HUES6 (cell line): ENCODE measurements at regions not wholly inside any gene's neighbourhood (a gene's known extent, or its start where the extent isn't known, plus 50 kb on each side); places are given as distances from the start of the nearest gene placed in this dataset.
"Not testable (repeated sequence)": the region's sequence is repeated elsewhere in the genome, so short reads cannot be mapped to it uniquely, and the experiment has no call there.

Source experiments
- H3K27ac ChIP-seq: 2 replicates; pipeline ENCODE4 v1.7.0; 2013; ENCODE audit warnings: low read depth, mild to moderate bottlenecking, low read length, inconsistent platforms
- H3K27me3 ChIP-seq: 2 replicates; pipeline ENCODE4 v1.6.1; 2013; ENCODE audit warnings: low read length; ENCODE audit not compliant: control insufficient read depth, insufficient read depth
- H3K36me3 ChIP-seq: 2 replicates; pipeline ENCODE4 v1.6.1; 2013; ENCODE audit warnings: low read length; ENCODE audit not compliant: control insufficient read depth, insufficient read depth
- H3K4me1 ChIP-seq: 2 replicates; pipeline ENCODE4 v1.6.1; 2013; ENCODE audit warnings: low read length; ENCODE audit not compliant: control insufficient read depth, insufficient read depth
- H3K4me3 ChIP-seq: 2 replicates; pipeline ENCODE4 v1.5.1; 2013; ENCODE audit warnings: low read depth, low read length
- H3K9ac ChIP-seq: one replicate; pipeline ENCODE4 v1.6.1; 2013; ENCODE audit warnings: mild to moderate bottlenecking, low read length
- H3K9me3 ChIP-seq: 2 replicates; pipeline ENCODE4 v1.6.1; 2013; ENCODE audit warnings: low read depth, low read length; ENCODE audit not compliant: control insufficient read depth, insufficient read depth

- H3K9ac ChIP-seq = no peak overlapping the region
- no peaks in the 10 kb centered on the region for H3K27me3 ChIP-seq
- H3K9me3 ChIP-seq = peaks cover 4% of the 10 kb centered on the region; the same call in 1 of the 2 replicates
- no peaks in the 10 kb centered on the region for H3K36me3 ChIP-seq
- no peak overlapping the region for H3K4me3 ChIP-seq
- H3K27ac ChIP-seq = no peak overlapping the region
- H3K4me1 ChIP-seq = no peaks in the 10 kb centered on the region
Measured at GRCh38 chr15:79743032-79743431, 153.8 kb downstream of the MTHFS start.

DNA sequence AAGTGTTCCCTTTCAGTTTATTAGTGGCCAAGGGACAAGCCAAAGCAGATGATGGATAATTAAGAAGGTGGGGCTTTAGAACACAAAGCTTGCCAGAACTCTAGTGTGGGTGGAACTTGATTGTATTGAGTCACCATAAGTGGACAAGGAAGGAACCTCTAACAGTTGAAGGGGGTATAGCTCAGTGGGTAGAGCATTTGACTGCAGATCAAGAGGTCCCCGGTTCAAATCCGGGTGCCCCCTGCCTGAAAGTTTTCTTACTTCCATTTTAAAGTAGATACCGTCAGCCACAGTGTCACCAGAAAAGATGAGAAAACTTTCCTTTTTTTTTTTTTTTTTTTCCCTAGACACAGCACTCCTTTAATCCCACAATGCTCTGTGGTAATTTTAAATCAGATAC is 152.3 kb downstream of the MTHFS start:
- H3K4me1 ChIP-seq, H3K36me3 ChIP-seq, H3K27me3 ChIP-seq, H3K27ac ChIP-seq, H3K9ac ChIP-seq, H3K9me3 ChIP-seq, H3K4me3 ChIP-seq: not testable (repeated sequence)

DNA sequence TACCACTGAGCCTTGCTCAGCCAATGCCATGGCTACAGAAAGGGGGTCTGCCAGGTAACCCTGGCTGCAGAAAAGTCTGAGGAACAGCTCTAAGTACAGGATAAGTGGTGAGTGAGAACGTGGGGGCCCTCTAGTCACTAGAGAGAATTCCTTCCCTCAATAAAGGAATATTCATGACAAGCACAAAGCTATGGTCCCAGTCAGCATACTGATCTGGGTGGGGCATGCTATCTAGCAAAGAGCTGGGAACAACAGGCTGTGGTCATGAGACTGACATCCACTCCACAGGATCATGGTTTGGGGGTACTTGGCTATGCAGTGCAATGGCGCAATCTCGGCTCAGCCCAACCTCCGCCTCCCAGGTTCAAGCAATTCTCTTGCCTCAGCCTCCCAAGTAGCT is 140.4 kb downstream of the MTHFS start:
- no peak overlapping the region for H3K4me3 ChIP-seq
- no peak overlapping the region for H3K27ac ChIP-seq
- no peaks in the 10 kb centered on the region for H3K36me3 ChIP-seq
- peaks cover 22% of the 10 kb centered on the region for H3K9me3 ChIP-seq
- H3K27me3 ChIP-seq = no peaks in the 10 kb centered on the region
- H3K4me1 ChIP-seq = no peaks in the 10 kb centered on the region
- no peak overlapping the region for H3K9ac ChIP-seq

DNA sequence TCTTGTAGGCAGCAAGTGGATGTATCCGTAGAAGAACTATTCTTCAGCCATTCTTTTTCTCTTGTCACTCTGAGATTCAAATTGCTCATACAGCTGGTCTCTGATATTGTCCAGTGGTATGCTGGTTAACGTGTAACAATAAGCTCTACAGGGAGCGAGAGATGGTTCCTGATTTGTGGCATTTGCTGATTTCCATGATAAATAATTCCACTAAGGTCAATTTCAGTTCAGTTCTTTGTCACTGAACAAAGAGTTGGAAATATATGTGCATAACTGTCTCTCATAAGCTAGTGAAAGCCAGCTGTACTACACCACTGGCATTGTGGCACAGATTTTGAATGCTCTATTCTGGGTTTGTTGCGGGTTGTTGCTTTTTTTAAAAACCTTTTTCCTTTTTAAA is 131.7 kb downstream of the MTHFS start:
- H3K27ac ChIP-seq = no peak overlapping the region
- no peak overlapping the region for H3K9ac ChIP-seq
- no peak overlapping the region for H3K4me3 ChIP-seq
- peaks cover 15% of the 10 kb centered on the region for H3K9me3 ChIP-seq
- H3K36me3 ChIP-seq = no peaks in the 10 kb centered on the region
- H3K4me1 ChIP-seq = no peaks in the 10 kb centered on the region
- no peaks in the 10 kb centered on the region for H3K27me3 ChIP-seq

- Histone ChIP-seq H3K27ac (no peak overlapping the region), H3K4me3 (no peak overlapping the region), H3K9ac (no peak overlapping the region), H3K9me3 (no peaks in the 10 kb centered on the region), H3K4me1 (no peaks in the 10 kb centered on the region), H3K27me3 (no peaks in the 10 kb centered on the region), H3K36me3 (no peaks in the 10 kb centered on the region)
Measured at GRCh38 chr15:79769069-79769481, 127.7 kb downstream of the MTHFS start.

DNA sequence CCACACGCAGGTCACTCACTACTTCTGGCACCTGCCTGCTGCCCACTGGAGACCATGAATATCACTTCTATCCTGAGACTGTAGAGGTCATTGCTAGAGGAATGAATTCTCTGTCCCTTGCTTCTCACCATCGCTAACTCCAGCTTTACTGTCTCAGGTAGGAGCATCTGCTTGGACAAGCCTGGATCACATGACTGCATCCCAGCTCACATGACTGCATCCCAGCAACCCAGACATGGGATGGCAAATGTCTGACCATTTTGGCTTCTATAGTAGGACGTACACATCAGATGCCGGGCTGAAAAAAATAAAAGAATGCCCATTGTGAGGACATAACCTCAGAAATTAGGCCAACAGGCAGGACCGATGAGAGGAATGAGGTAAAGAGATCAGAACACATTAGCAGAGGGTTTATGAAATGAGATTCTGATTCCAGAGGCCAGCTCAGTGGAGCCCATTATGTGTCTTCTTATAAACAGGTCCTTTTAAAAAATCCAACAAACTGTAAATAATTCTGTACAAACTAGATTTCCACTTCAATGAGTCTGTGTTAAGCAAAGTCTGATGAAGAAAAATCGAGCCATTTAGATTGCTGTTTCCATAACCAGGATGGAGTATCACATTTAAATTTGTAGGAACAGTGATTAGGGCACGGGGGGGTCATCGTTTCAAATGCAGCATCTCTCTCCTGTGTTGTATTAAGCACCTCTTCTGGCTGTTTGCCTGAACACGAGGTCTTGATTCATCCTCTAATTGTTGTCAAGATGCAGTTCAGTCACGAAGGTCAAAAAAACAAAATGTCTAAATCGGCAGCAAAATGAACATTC is 126.7 kb downstream of the MTHFS start:
- Histone ChIP-seq H3K27ac (no peak overlapping the region), H3K4me1 (no peaks in the 10 kb centered on the region), H3K9ac (no peak overlapping the region), H3K27me3 (no peaks in the 10 kb centered on the region), H3K9me3 (no peaks in the 10 kb centered on the region), H3K36me3 (no peaks in the 10 kb centered on the region), H3K4me3 (no peak overlapping the region)

- Histone ChIP-seq H3K36me3 (no peaks in the 10 kb centered on the region), H3K9me3 (no peaks in the 10 kb centered on the region), H3K27ac (no peak overlapping the region), H3K4me3 (no peak overlapping the region), H3K27me3 (no peaks in the 10 kb centered on the region), H3K4me1 (no peaks in the 10 kb centered on the region), H3K9ac (no peak overlapping the region)
Measured at GRCh38 chr15:79773128-79773527, 123.7 kb downstream of the MTHFS start.

DNA sequence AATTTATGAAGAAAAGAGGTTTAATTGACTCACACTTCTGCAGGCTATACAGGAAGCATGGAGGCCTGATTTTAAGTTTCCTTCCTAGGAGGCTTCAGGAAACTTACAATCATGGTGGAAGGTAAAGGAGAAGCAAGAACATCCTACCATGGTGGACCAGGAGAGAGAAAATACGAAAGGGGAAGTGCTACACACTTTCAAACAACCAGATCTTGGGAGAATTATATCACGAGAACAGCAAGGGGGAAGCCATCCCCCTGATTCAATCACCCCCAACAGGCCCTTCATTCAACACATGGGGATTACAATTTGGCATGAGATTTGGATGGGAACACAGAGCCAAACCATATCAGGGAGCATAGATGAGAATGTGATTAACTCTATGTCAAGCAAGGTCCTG is 121.0 kb downstream of the MTHFS start:
- H3K27ac ChIP-seq = no peak overlapping the region

GRCh38 chr15:79777916-79778315 is 118.9 kb downstream of the MTHFS start:
- no peak overlapping the region for H3K27ac ChIP-seq
- H3K4me3 ChIP-seq = no peak overlapping the region

More for the DNA sequence above, 121.0 kb downstream of the MTHFS start:
- Histone ChIP-seq H3K9me3 (no peaks in the 10 kb centered on the region), H3K9ac (no peak overlapping the region), H3K4me1 (no peaks in the 10 kb centered on the region), H3K36me3 (no peaks in the 10 kb centered on the region), H3K27me3 (no peaks in the 10 kb centered on the region), H3K4me3 (no peak overlapping the region)

DNA sequence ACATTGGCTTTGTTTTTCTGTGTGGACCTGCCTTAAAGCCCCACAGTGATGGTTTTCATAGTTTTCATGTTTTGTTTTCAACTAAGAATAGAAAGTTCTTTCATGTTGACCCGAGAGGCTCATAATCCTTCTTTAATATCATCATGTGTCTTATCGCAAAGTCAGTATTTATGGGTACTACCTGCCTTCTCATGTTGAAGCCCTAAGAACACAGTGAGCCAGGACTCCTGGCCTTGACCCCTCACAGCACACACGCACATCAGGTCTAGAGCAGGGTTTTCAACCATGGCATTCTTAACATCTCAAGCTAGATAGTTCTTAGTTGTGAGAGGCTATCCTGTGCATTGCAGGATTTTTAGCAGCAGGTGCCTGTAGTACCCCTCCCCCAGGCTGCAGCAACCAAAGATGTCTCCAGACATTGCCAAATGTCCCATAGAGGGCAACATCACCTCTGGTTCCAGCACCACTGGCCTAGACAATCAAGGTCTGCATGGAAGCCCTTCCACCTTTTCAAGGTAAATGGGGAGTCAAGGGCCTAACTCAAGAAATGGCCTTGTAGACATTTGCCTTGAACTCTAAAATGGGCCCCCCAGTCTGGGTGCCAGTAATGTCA is 118.3 kb downstream of the MTHFS start:
- Histone ChIP-seq H3K36me3 (no peaks in the 10 kb centered on the region), H3K9ac (no peak overlapping the region), H3K4me3 (no peak overlapping the region), H3K9me3 (peaks cover 11% of the 10 kb centered on the region; the same call in 1 of the 2 replicates), H3K4me1 (no peaks in the 10 kb centered on the region), H3K27me3 (no peaks in the 10 kb centered on the region), H3K27ac (no peak overlapping the region)

More at GRCh38 chr15:79777916-79778315, 118.9 kb downstream of the MTHFS start:
- Histone ChIP-seq H3K36me3 (no peaks in the 10 kb centered on the region), H3K9ac (no peak overlapping the region), H3K4me1 (no peaks in the 10 kb centered on the region), H3K27me3 (no peaks in the 10 kb centered on the region), H3K9me3 (peaks cover 11% of the 10 kb centered on the region; the same call in 1 of the 2 replicates)

DNA sequence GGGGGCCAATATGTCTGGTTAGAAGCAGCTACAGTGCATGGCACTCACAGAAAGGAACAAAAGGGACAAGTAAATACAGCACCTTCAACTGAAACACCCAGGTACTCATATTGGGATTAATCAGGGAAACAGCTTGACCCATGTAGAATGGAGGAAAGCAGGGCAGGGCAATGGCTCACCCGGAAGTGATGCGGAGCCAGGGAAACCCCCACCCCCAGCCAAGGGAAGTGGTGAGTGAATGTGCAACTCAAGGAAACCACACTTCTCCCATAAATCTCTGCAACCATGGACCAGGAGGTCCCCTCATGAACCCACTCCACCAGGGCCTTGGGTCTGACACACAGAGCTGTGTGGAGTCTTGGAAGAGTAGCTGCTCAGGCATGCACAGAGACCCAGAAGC is 117.1 kb downstream of the MTHFS start:
- Histone ChIP-seq H3K4me3 (no peak overlapping the region), H3K9ac (no peak overlapping the region), H3K9me3 (peaks cover 11% of the 10 kb centered on the region; the same call in 1 of the 2 replicates), H3K27ac (no peak overlapping the region), H3K36me3 (no peaks in the 10 kb centered on the region), H3K4me1 (no peaks in the 10 kb centered on the region), H3K27me3 (no peaks in the 10 kb centered on the region)
